ES-I3 (cell line): ENCODE measurements at regions not wholly inside any gene's neighbourhood (a gene's known extent, or its start where the extent isn't known, plus 50 kb on each side); places are given as distances from the start of the nearest gene placed in this dataset.

Source experiments
- H3K36me3 ChIP-seq: 2 replicates; pipeline ENCODE4 v1.6.1; 2013; ENCODE audit warnings: mild to moderate bottlenecking, low read length, control low read depth, moderate library complexity; ENCODE audit not compliant: insufficient read depth
- H3K4me1 ChIP-seq: 2 replicates; pipeline ENCODE4 v1.6.1; 2013; ENCODE audit warnings: mild to moderate bottlenecking, control low read depth, low read length; ENCODE audit not compliant: insufficient read depth
- H3K9ac ChIP-seq: 2 replicates; pipeline ENCODE4 v1.6.1; 2013; ENCODE audit warnings: low read depth, mild to moderate bottlenecking, low read length, moderate library complexity
- H3K9me3 ChIP-seq: 2 replicates; pipeline ENCODE4 v1.6.1; 2013; ENCODE audit warnings: mild to moderate bottlenecking, low read length, moderate library complexity; ENCODE audit not compliant: control insufficient read depth, insufficient read depth

- Histone ChIP-seq H3K4me1 (no peaks in the 10 kb centered on the region), H3K9ac (no peak overlapping the region), H3K36me3 (no peaks in the 10 kb centered on the region), H3K9me3 (no peaks in the 10 kb centered on the region)
Observed at GRCh38 chr10:8128511-8128910, 74.0 kb downstream of the GATA3 start.

GRCh38 chr10:8129438-8129837 is 75.0 kb downstream of the GATA3 start:
- Histone ChIP-seq H3K9me3 (no peaks in the 10 kb centered on the region), H3K9ac (no peak overlapping the region)

GRCh38 chr10:8130973-8131911 is 76.8 kb downstream of the GATA3 start:
- no peak overlapping the region for H3K9ac ChIP-seq

More at GRCh38 chr10:8129438-8129837, 75.0 kb downstream of the GATA3 start:
- Histone ChIP-seq H3K36me3 (no peaks in the 10 kb centered on the region), H3K4me1 (no peaks in the 10 kb centered on the region)

GRCh38 chr10:8133146-8133545 is 78.7 kb downstream of the GATA3 start:
- H3K9ac ChIP-seq = no peak overlapping the region
- H3K36me3 ChIP-seq = no peaks in the 10 kb centered on the region
- no peaks in the 10 kb centered on the region for H3K4me1 ChIP-seq
- H3K9me3 ChIP-seq = no peaks in the 10 kb centered on the region

More at GRCh38 chr10:8130973-8131911, 76.8 kb downstream of the GATA3 start:
- no peaks in the 10 kb centered on the region for H3K9me3 ChIP-seq
- H3K4me1 ChIP-seq = no peaks in the 10 kb centered on the region
- no peaks in the 10 kb centered on the region for H3K36me3 ChIP-seq

GRCh38 chr10:8136736-8137135 is 82.2 kb downstream of the GATA3 start:
- no peaks in the 10 kb centered on the region for H3K9me3 ChIP-seq
- no peaks in the 10 kb centered on the region for H3K4me1 ChIP-seq

GRCh38 chr10:8137272-8137681 is 82.8 kb downstream of the GATA3 start:
- H3K9ac ChIP-seq = no peak overlapping the region
- H3K9me3 ChIP-seq = no peaks in the 10 kb centered on the region
- H3K36me3 ChIP-seq = no peaks in the 10 kb centered on the region
- no peaks in the 10 kb centered on the region for H3K4me1 ChIP-seq

More at GRCh38 chr10:8136736-8137135, 82.2 kb downstream of the GATA3 start:
- H3K9ac ChIP-seq = no peak overlapping the region
- H3K36me3 ChIP-seq = no peaks in the 10 kb centered on the region

- Histone ChIP-seq H3K9me3 (no peaks in the 10 kb centered on the region), H3K9ac (no peak overlapping the region), H3K36me3 (no peaks in the 10 kb centered on the region), H3K4me1 (no peaks in the 10 kb centered on the region)
Observed at GRCh38 chr10:8137726-8138125, 83.2 kb downstream of the GATA3 start.

- H3K4me1 ChIP-seq = no peaks in the 10 kb centered on the region
- no peaks in the 10 kb centered on the region for H3K36me3 ChIP-seq
- no peak overlapping the region for H3K9ac ChIP-seq
- no peaks in the 10 kb centered on the region for H3K9me3 ChIP-seq
Observed at GRCh38 chr10:8138471-8138870, 84.0 kb downstream of the GATA3 start.

- Histone ChIP-seq H3K4me1 (no peaks in the 10 kb centered on the region), H3K9me3 (no peaks in the 10 kb centered on the region), H3K36me3 (no peaks in the 10 kb centered on the region), H3K9ac (no peak overlapping the region)
Observed at GRCh38 chr10:8144496-8144895, 90.0 kb downstream of the GATA3 start.

GRCh38 chr10:8146650-8147049 is 92.2 kb downstream of the GATA3 start:
- no peaks in the 10 kb centered on the region for H3K36me3 ChIP-seq
- no peak overlapping the region for H3K9ac ChIP-seq
- no peaks in the 10 kb centered on the region for H3K9me3 ChIP-seq
- H3K4me1 ChIP-seq = no peaks in the 10 kb centered on the region

GRCh38 chr10:8149991-8150390 is 95.5 kb downstream of the GATA3 start:
- Histone ChIP-seq H3K4me1 (no peaks in the 10 kb centered on the region), H3K36me3 (no peaks in the 10 kb centered on the region), H3K9ac (no peak overlapping the region), H3K9me3 (no peaks in the 10 kb centered on the region)

GRCh38 chr10:8150401-8150905 is 96.0 kb downstream of the GATA3 start:
- H3K36me3 ChIP-seq = no peaks in the 10 kb centered on the region
- no peaks in the 10 kb centered on the region for H3K9me3 ChIP-seq
- H3K4me1 ChIP-seq = no peaks in the 10 kb centered on the region
- no peak overlapping the region for H3K9ac ChIP-seq

GRCh38 chr10:8151086-8151485 is 96.6 kb downstream of the GATA3 start:
- Histone ChIP-seq H3K9me3 (no peaks in the 10 kb centered on the region), H3K36me3 (no peaks in the 10 kb centered on the region), H3K9ac (no peak overlapping the region), H3K4me1 (no peaks in the 10 kb centered on the region)

GRCh38 chr10:8156918-8157317 is 102.4 kb downstream of the GATA3 start:
- Histone ChIP-seq H3K9ac (no peak overlapping the region), H3K36me3 (no peaks in the 10 kb centered on the region), H3K9me3 (no peaks in the 10 kb centered on the region), H3K4me1 (no peaks in the 10 kb centered on the region)
